Mucosa of descending colon (tissue), 3 donors: ENCODE measurements at regions not wholly inside any gene's neighbourhood (a gene's known extent, or its start where the extent isn't known, plus 50 kb on each side); places are given as distances from the start of the nearest gene placed in this dataset.

Source experiments
- ATAC-seq: fragments of 200-7000 bp; cut with Tn5 transposase; one replicate; pipeline ENCODE4 v1.9.1; 2020; ENCODE audit warnings: mild to moderate bottlenecking, moderate library complexity
- DNase-seq, 3 donors: peaks; one replicate each; pipeline ENCODE4 v3.0.0-alpha.2; 2020
- H3K36me3 ChIP-seq: fragments of 200-600 bp; one replicate; pipeline ENCODE4 v1.8.0; 2021; ENCODE audit warnings: low read depth, mild to moderate bottlenecking
- H3K4me1 ChIP-seq: fragments of 200-600 bp; one replicate; pipeline ENCODE4 v1.8.0; 2021; ENCODE audit warnings: low read depth, mild to moderate bottlenecking
- H3K4me3 ChIP-seq: fragments of 200-600 bp; one replicate; pipeline ENCODE4 v1.8.0; 2021; ENCODE audit warnings: mild to moderate bottlenecking
- H3K9me3 ChIP-seq: fragments of 200-600 bp; one replicate; pipeline ENCODE4 v1.8.0; 2021; ENCODE audit warnings: mild to moderate bottlenecking
- CTCF ChIP-seq: fragments of 200-600 bp; IDR thresholded peaks from one replicate; pipeline ENCODE4 v1.8.0; 2022; ENCODE audit warnings: antibody characterized with exemption, mild to moderate bottlenecking
- intact Hi-C, 2 donors: fragments of 100-400 bp; cut with DNase I in 1 of 2; cut with micrococcal nuclease in 1 of 2; formaldehyde crosslinking; loops; one replicate each; pipeline versions ENCODE4 v1.11.0 to v1.11.1; 2022; cut with DNase I, micrococcal nuclease
- donor health status: DM: no; HTN: no; CAD: no; lungs with moderate emphysema.
- donor health status: DM: no; HTN: no; CAD: no.
- donor health status: DM: no; HTN: yes; CAD: no.

GRCh38 chr14:86896701-86897100 lies 1096.3 kb downstream of the GALC start:
- no peak for TF ChIP-seq CTCF
- intact Hi-C loops = no loop called here
- ATAC-seq (no peak), DNase-seq (no peak)
- H3K36me3 ChIP-seq = no peaks in the 10 kb centered on the region
- no peak overlapping the region for H3K4me3 ChIP-seq
- H3K4me1 ChIP-seq = no peaks in the 10 kb centered on the region
- no peaks in the 10 kb centered on the region for H3K9me3 ChIP-seq

GRCh38 chr14:86892152-86892956 lies 1100.6 kb downstream of the GALC start:
- intact Hi-C loops = no loop called here
- TF ChIP-seq CTCF = no peak

GRCh38 chr14:86885280-86885679 lies 1107.7 kb downstream of the GALC start:
- intact Hi-C loops = no loop called here
- H3K4me1 ChIP-seq = no peaks in the 10 kb centered on the region
- H3K9me3 ChIP-seq = peaks cover 24% of the 10 kb centered on the region
- no peaks in the 10 kb centered on the region for H3K36me3 ChIP-seq
- ATAC-seq = no peak
- no peak for DNase-seq
- H3K4me3 ChIP-seq = no peak overlapping the region
- TF ChIP-seq CTCF = no peak

More at GRCh38 chr14:86892152-86892956, 1100.6 kb downstream of the GALC start:
- H3K4me1 ChIP-seq = no peaks in the 10 kb centered on the region
- no peak for ATAC-seq
- H3K9me3 ChIP-seq = peaks cover 11% of the 10 kb centered on the region
- no peak for DNase-seq
- H3K36me3 ChIP-seq = no peaks in the 10 kb centered on the region
- H3K4me3 ChIP-seq = no peak overlapping the region

- ATAC-seq = no peak
- no peaks in the 10 kb centered on the region for H3K4me1 ChIP-seq
- no peak overlapping the region for H3K4me3 ChIP-seq
- TF ChIP-seq CTCF = no peak
- no peak for DNase-seq
- H3K9me3 ChIP-seq = peaks cover 26% of the 10 kb centered on the region
- no peaks in the 10 kb centered on the region for H3K36me3 ChIP-seq
- intact Hi-C loops = no loop called here
These were observed 1108.5 kb downstream of the GALC start for GRCh38 chr14:86884498-86884897.

GRCh38 chr14:86882818-86883217 lies 1110.2 kb downstream of the GALC start:
- TF ChIP-seq CTCF = no peak
- ATAC-seq (no peak), DNase-seq (no peak)
- Histone ChIP-seq H3K9me3 (peaks cover 18% of the 10 kb centered on the region), H3K36me3 (no peaks in the 10 kb centered on the region), H3K4me1 (no peaks in the 10 kb centered on the region), H3K4me3 (no peak overlapping the region)
- intact Hi-C loops = no loop called here
